ENCODE measurements at regions not wholly inside any gene's neighbourhood (a gene's known extent, or its start where the extent isn't known, plus 50 kb on each side); places are given as distances from the start of the nearest gene placed in this dataset.

- no peak for DNase-seq (ENCODE audit: low spot score)
These were observed 66.3 kb downstream of the ITM2A start for GRCh38 chrX:79300856-79301255.

GRCh38 chrX:79290596-79290995 is 76.5 kb downstream of the ITM2A start:
- DNase-seq (ENCODE audit: low spot score), result no peak

GRCh38 chrX:79288733-79289132 is 78.4 kb downstream of the ITM2A start:
- no peak for DNase-seq (ENCODE audit: low spot score)

GRCh38 chrX:79287724-79288123 is 79.4 kb downstream of the ITM2A start:
- no peak for DNase-seq (ENCODE audit: low spot score)

GRCh38 chrX:79281775-79282174 is 85.4 kb downstream of the ITM2A start:
- no peak for DNase-seq (ENCODE audit: low spot score)

- DNase-seq (ENCODE audit: low spot score), result no peak
These were observed 96.7 kb downstream of the ITM2A start for GRCh38 chrX:79270401-79270800.

- peak; percentile 0 for DNase-seq (ENCODE audit: low spot score)
These were observed 98.3 kb downstream of the ITM2A start for GRCh38 chrX:79268788-79269187.

- no peak for DNase-seq (ENCODE audit: low spot score)
These were observed 100.4 kb downstream of the ITM2A start for GRCh38 chrX:79266702-79267101.

GRCh38 chrX:79263550-79263949 is 103.6 kb downstream of the ITM2A start:
- no peak for DNase-seq (ENCODE audit: low spot score)

- no peak for DNase-seq (ENCODE audit: low spot score)
These were observed 108.0 kb downstream of the ITM2A start for GRCh38 chrX:79259073-79259689.

- no peak for DNase-seq (ENCODE audit: low spot score)
These were observed 99.2 kb downstream of the GPR174 start for GRCh38 chrX:79243691-79244090.

- DNase-seq (ENCODE audit: low spot score), result no peak
These were observed 91.4 kb downstream of the GPR174 start for GRCh38 chrX:79235899-79236298.

GRCh38 chrX:79231662-79232061 is 87.2 kb downstream of the GPR174 start:
- DNase-seq (ENCODE audit: low spot score), result no peak

Measured in SW480 (cell line).